ENCODE measurements at regions not wholly inside any gene's neighbourhood (a gene's known extent, or its start where the extent isn't known, plus 50 kb on each side); places are given as distances from the start of the nearest gene placed in this dataset.

- no peak for DNase-seq
These were observed 108.7 kb upstream of the TTC29 start for GRCh38 chr4:147054228-147054872.

- DNase-seq = no peak
These were observed 111.4 kb upstream of the TTC29 start for GRCh38 chr4:147056940-147057610.

- DNase-seq = no peak
These were observed 112.0 kb upstream of the TTC29 start for GRCh38 chr4:147057611-147058190.

GRCh38 chr4:147059064-147059731 lies 113.5 kb upstream of the TTC29 start:
- no peak for DNase-seq

- DNase-seq = no peak
These were observed 114.7 kb upstream of the TTC29 start for GRCh38 chr4:147060151-147060931.

- no peak for DNase-seq
These were observed 119.2 kb upstream of the TTC29 start for GRCh38 chr4:147064856-147065255.

- DNase-seq = no peak
These were observed 122.9 kb upstream of the TTC29 start for GRCh38 chr4:147068564-147068963.

- no peak for DNase-seq
These were observed 125.6 kb upstream of the TTC29 start for GRCh38 chr4:147071209-147071740.

- no peak for DNase-seq
These were observed 130.5 kb upstream of the TTC29 start for GRCh38 chr4:147076179-147076578.

GRCh38 chr4:147076728-147077127 lies 131.1 kb upstream of the TTC29 start:
- DNase-seq = no peak

- no peak for DNase-seq
These were observed 132.7 kb upstream of the TTC29 start for GRCh38 chr4:147078362-147078761.

- no peak for DNase-seq
These were observed 133.4 kb upstream of the TTC29 start for GRCh38 chr4:147078875-147079658.

- no peak for DNase-seq
These were observed 139.2 kb upstream of the TTC29 start for GRCh38 chr4:147084861-147085260.

- DNase-seq = no peak
These were observed 140.1 kb upstream of the TTC29 start for GRCh38 chr4:147085781-147086180.

- no peak for DNase-seq
These were observed 142.5 kb upstream of the TTC29 start for GRCh38 chr4:147088146-147088545.

- no peak for DNase-seq
These were observed 144.8 kb upstream of the TTC29 start for GRCh38 chr4:147090486-147090885.

GRCh38 chr4:147093206-147093605 lies 147.5 kb upstream of the TTC29 start:
- no peak for DNase-seq

GRCh38 chr4:147094238-147094637 lies 148.6 kb upstream of the TTC29 start:
- DNase-seq = no peak

- no peak for DNase-seq
These were observed 151.3 kb upstream of the TTC29 start for GRCh38 chr4:147096667-147097604.

- DNase-seq = no peak
These were observed 156.0 kb upstream of the TTC29 start for GRCh38 chr4:147101678-147102077.

- DNase-seq = no peak
These were observed 156.9 kb upstream of the TTC29 start for GRCh38 chr4:147102596-147102995.

All from effector CD4-positive, alpha-beta T cell (primary cell).